Right forelimb (tissue), 1 donor: ENCODE measurements at regions not wholly inside any gene's neighbourhood (a gene's known extent, or its start where the extent isn't known, plus 50 kb on each side); places are given as distances from the start of the nearest gene placed in this dataset.

Experiments used
- DNase-seq: peaks from one replicate; pipeline ENCODE4 v3.0.0-alpha.2; 2018

DNA sequence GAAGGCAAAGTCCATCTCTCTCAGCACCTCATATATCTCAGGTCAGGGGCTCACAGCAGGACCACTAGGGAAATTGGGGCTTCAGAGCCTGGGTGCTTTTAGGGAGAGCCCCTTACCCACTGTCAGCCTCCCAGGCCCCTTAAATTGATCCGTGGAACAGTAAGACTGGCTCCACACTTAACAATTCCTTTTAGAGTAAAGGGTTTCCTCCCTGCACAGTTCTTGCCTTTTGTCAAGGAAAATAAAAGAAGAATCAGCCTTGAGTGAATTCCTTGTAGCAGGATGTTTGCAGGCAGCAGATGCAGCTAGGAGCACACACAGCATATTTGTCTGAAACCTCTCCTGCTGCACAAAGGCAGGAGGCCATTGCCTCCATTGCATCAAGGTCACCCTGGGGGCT lies 184.9 kb downstream of the SEC16B start:
- no peak for DNase-seq

DNA sequence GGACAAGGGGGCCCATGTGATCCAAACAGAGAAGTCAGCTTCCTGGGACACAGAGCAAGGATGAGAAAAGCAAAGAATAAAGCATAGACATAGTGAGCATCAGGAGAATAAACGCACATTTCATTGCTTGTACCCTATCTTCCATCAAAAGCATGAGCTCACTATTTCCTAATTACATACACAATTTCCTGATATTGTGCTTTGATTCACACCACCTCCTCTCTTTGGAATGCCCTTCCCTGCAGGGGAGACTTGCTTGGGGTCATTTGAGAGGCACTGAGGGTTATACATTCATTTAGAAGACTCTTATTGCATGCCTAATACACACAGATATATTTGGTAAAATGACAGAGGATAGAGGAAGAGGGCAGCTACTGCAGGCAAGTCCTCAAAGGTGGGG lies 185.4 kb downstream of the SEC16B start:
- DNase-seq, result no peak

DNA sequence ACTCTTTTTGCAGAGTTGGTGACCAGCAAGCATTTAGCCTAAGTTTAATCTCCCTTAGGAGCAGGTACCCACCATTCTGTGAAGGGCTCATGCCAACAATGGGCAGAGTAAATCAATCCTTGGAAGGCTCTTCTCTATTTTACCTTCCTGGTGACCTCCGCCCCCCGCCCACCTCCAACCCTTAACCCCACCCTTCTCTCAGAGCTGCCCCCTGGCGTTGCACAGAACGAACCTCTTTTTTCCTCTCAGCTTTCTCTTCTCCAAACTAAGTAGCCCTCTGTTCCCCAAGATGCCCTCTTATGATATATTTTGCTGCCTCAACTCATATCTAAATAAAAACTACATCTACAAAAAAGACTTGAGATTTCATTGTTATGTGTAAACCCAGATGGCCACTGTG lies 186.8 kb downstream of the SEC16B start:
- no peak for DNase-seq

DNA sequence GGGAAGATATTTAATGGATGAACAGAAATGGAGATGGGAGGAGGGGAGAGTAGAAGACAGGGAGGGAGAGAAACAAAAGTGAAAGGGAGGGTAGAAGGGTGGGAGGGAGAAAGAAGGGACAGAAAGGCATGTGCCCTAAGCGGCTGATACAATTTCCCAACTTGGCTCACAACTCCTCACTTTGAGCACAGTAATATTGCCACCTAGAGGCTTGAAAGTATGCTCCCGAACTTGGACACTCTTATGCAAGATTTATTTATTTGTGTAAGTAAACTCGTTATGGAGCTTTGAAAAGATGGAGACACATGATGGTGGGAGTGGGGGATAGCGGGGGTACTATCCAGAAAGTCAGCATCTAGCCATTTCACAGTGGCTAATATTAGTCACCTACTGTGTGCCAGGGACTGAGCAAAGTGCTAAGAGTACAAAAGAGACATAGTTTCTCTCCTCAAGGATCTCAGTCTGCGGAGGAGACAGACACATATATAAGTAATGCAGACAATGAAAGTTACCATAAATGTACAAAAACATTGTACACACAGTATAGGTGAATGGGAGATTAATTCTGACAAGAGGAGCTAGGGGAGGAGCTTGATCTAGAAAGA lies 189.7 kb downstream of the SEC16B start:
- DNase-seq, result no peak

DNA sequence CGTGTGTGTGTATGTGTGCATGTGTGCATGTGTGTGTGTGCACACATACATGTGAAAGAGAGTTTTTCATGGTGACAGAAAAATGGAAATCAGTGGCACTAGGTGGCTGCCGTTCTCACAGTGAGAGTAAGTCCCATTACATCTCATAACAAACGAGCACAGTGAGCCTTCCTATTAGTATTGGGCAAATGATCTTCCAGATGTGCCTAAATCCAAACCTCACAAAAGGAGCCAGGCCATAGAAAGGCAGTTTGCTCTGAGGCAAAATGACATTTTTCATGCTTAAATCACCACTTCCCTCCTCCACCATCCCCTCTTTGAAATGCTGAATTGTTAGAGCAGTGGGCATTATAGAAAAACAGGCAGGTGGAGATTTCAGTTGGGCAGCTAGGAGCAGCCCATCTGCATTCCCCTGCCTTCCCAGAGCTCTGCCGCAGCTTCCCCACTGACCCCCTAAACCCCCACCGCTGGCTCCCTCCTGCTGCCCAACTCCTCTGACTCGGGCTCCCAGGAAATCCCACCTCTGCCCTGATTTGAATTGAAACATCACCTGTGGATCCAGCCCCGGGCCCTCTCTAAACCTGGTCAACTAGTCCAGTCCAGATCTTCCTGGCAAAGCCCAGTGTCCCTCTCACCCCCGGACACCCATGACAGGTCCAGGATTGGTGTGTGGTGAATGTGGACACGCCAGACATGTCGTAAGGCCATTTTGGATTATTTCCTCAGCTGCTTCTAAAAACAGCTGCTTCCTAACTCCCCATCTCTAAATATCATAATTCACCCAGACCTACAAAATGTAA lies 190.5 kb downstream of the SEC16B start:
- DNase-seq, result no peak

DNA sequence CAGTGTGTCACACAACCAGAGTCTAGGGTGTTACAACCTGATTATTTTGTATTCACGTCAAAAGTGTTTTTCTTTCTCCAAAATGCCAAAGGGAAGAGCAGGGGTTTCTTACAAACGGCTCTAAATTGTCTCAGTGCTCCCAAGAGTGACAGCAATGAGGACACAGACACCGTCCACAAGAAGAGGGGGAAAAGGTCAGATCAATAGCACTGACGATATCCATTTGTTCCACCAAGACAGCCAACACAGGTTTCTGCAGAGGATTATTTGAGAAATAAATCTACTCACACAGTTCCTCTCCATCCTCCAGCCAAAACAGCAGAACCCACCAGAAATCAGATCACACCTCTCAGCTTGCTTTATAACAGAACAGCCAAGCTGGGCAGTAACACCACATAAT lies 193.9 kb downstream of the SEC16B start:
- no peak for DNase-seq

DNA sequence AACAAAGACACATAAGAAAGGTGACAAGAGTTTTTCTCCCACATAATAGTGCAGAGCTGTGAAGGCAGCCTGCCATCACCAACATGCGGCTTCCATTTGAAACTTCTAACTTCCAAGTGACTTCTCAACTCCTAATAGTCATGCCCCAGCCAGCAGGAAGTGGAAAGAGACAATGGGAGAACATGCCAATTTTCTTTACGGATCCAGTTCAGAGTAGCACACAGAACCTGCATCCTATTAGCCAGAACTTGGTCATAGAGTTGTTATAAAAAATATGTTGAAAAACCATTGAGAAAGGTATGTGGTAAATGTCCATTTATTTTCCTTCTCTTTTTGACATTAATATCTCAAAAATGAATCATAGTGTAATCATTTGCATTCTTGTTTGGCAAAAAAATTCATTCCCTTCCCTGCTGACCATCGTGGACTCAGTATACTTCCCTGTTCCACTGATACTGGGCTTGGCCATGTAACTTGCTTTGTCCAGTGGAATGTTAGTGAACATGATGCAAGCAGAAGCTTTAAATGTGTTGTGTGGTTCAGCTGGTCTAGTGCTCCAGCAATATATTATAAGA lies 197.4 kb downstream of the SEC16B start:
- no peak for DNase-seq

DNA sequence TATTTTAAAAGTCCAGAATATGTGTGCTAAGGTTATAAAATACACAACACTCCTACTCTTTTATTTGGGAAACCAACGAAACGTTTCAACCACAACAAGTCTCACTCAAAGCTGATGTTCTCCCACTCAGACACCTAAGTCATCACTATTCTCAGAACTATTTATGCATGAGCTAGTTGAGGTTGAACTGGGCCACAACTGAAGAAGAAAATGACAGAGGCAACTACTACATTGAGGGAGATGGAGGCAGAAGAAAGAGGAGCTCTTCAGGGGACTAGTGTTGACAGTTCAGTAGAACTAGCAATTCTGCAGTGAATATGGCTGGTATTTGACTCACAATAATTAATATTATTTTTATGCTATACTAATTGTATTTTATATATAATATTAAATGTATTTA lies 198.2 kb downstream of the SEC16B start:
- no peak for DNase-seq

DNA sequence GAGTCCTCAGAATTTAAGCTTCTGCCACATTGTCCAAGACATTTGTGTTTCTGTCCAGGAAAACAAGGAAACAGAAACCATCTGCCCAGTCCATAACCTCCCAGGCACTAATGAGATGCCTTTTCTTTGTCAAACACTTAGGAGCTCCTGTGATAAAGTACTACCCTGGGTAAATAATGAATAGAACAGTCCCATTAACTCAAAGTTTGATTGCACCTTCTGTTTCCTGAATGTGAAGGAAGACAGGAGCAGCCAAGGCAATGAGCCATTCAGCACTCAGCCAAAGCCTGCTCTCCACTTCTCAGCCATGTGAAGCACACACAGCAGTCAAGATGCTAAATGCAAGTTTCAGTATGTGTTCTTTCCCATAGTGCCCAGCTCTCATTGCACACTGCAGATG lies 199.8 kb downstream of the SEC16B start:
- no peak for DNase-seq

DNA sequence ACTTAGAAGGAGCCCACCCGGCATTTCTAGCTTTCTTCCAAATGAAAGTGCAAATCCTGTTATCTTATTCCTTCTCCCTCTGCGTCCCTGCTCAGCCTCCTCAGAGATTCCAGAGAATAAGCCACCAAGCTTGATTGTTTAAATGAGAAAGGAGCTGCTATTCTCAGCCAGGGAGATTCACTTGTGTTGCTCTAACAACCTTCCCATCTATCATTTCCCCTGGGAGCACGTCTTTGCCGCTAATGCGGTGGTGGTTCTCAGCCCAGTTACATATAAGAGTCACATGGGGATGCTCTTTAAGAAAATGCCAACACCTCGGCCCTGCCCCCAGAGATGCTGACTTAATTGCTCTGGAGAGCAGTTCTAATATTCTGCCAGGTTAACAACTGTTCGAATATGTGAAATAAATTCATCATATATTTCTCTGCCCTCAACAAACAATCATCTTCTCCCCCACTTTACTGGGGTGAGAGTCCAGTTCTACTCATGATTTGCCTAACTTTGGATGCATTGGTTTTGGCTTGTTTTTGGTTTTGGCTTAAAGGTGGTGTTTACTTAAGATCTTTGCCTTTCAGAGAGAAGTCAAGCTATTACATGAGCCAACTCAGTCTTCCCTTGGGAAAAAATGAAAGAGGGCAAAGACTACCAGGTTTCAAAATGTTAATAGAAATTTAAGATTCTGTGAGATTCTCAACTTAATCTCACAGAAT lies 213.9 kb downstream of the SEC16B start:
- DNase-seq, result no peak

DNA sequence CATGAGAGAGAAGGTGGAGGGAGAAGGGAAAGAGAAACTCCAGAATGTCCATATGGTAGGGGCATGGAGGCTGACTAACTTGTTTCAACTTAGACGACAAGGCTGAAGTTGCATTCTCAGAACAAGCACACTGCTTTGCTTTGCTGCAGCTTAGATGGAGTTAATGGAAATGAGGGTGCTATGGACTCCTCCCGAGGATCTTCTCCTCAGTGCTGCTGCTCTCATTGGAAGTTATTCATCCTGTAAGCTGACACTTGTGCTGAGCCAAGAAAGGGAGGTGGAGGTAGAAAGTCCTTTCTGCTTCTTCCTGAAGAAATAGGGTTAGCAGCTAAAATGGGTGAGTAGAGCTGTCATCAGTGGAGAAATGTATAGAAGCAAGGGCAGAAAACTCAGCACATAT lies 215.3 kb downstream of the SEC16B start:
- DNase-seq, result no peak

DNA sequence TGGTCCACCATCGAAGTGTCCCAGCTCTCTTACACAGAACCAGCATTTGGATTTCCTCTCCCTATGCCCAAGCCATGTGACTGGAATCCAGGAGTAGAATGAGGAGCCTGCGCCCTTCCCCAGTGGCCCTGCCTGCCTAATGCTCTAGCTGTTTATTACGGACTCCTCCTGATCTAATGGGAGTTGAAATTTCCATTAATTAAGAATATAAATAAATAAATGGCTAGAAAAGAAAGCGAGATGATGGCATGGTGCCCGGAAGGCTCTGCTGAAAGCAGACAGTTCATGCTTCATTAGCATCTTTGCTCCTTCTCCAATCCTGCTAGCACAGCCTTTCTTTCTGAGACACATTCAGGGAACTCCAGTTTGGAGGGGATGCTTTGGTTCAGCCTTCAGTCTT lies 216.2 kb downstream of the SEC16B start:
- DNase-seq, result no peak

DNA sequence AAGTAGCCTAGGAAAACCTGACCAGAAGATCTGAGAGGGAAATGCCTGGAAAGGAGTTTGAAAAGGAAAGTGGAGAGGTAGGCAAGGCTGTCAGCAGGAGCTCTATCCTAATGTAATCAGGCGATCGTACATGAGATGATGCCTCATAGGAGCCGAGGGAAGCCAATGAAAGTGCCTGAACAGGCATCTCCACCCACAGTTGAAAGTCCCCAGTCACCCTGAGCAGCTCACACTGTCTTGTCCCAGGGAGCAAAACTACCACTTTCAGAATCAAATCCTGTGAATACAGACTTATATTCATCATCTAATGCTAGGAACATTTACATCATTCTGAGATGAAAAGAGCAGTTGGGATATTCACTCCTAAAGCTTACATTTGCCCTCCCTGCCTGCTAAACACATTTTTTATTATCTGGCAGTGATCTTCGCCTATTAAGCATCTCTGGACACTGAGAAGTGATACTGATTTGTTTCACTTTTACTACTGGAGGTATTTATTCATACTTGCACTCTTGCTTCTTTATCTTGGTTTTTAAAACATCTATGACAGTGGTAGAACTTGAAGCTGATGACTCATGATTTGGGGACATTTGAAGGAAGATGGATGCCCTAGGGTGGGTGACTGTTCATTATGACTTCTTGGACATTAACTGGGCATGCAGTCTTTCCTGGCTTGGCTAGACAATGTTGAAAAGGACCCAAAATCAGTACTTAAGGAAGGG lies 221.6 kb downstream of the SEC16B start:
- DNase-seq, result no peak

DNA sequence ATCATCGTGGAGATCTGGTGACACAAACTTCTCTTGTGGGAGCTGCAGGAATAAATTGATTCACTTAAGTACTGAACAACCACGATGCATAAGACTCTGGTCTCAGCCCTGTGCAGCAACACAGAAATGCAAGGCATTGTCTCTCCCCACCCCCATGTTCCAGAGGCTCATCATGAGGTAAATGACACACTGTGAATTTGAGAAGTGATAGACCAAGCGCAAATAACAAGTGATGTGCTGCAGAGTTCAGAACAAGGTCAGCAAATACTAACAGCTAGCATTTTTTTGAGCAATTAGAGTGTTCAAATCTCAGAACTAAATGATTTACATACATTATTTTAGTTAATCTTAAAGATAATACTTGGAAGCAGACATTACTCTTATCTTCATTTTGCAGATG lies 223.7 kb downstream of the SEC16B start:
- no peak for DNase-seq

DNA sequence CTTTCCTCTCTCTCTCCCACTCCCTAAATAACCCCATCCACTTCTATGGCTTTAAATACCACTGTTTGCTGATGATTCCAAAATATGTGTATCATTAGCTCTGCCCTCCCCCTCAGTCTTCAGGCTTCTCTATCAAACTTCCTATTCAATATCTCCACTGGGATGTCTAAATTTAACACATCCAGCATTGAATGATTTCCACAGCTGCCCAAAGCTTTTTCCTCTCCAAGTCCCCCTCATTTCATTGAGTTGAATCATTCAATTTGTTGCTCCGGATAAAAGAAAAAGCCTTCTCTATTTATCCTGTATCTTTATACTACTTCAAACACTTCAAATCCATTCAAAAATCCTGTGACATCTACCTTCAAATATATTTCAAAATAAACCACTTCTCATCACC lies 225.0 kb downstream of the SEC16B start:
- no peak for DNase-seq

DNA sequence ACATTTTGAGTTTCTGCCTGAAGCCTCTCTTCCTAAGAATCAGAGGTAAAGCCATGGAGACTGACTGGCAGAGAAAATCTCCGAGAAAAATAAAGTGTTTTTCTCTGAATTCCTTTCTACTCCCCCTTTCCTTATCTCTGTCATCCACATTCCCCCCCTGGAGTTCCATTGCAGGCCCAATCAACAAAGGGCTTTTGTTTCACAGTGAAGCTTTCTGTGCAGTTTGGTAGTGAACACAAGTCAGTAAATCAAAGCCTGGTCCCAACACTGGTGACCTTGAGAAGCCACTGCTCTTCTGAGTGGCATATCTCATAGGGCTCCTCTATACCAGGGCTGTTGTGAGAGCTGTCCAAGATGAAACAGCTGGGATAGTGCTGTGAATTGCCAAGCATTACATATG lies 228.4 kb downstream of the SEC16B start:
- no peak for DNase-seq

DNA sequence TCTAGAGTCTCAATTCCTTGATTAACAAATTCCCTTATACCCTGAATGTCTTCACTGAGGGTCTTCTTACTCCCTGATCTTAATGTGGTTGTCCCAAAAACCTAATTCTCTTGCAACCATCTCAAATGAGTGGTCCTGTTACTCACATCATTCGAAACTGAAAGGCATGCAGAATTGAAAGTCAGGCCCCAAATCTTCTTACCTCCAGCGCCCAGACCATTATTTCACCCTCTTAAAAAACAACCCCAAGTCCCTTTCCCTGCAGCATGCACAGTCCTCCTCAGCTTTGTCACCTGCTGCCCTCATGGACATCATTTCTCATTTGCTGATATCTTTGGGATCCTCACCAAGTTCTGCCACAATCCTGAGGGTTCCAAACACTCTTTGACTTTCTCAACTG lies 230.1 kb downstream of the SEC16B start:
- DNase-seq, result no peak

DNA sequence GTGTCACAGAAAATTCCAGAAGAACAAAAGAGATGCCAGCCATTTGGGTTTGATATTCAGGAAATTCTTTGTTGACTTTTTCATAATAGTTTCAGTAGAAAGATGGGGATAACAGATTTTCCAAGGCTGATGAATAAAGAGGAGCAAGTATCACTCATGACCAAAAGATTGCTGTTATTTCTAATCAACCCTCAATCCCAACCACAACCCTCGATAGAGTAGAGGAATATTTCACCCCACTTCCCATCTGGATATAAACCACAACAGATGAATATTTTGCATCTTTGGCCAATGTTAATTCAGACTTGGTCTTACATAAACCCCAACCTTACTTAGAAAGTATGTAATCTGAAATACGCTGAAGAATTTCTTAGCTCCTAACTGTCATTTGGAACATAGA lies 232.4 kb downstream of the SEC16B start:
- no peak for DNase-seq

DNA sequence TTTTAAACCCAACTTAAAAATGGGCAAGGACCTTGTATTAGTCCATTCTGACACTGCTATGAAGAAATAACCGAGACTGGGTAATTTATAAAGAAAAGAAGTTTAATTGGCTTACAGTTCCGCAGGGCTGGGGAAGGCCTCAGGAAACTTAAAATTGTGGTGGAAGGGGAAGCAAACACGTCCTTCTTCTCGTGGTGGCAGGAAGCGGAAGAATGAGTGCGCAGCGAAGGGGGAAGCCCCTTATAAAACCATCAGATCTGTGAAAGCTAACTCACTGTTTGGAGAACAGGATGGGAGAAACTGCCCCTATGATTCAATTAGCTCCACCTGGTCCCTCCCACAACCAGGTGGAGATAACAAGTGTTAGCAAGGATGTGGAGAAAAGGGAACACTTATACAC lies 237.7 kb downstream of the SEC16B start:
- no peak for DNase-seq

DNA sequence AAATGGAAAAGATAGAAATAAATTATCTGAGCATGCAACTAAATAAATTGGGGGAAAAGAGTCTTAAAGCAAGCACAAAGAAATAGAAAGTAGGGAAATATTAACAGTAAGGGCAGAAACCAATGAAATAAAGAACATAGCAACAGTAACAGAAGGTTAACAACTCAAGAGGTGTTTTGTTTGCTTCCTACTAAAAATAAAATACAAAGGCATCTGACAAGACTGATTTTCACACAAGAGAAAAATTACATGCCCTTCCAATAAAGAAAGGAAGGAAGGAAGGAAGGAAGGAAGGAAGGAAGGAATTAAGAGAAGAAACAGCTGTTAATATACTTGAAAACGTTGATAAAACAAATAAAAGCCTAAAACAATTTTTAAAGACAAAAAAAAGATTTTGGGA lies 240.2 kb downstream of the SEC16B start:
- no peak for DNase-seq

DNA sequence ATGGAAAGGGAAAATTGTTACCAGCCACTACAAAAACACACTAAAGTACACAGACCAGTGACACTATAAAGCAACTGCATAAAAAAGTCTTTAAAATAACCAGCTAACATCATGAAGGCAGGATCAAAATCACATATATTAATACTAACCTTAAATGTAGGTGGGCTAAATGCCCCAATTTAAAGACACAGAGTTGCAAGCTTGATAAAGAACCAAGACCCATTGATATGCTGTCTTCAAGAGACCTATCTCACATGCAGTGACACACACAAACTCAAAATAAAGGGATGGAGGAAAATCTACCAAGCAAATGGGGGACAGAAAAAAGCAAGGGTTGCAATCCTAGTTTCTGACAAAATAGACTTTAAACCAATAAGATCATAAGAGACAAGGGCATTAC lies 246.3 kb downstream of the SEC16B start:
- DNase-seq, result no peak

DNA sequence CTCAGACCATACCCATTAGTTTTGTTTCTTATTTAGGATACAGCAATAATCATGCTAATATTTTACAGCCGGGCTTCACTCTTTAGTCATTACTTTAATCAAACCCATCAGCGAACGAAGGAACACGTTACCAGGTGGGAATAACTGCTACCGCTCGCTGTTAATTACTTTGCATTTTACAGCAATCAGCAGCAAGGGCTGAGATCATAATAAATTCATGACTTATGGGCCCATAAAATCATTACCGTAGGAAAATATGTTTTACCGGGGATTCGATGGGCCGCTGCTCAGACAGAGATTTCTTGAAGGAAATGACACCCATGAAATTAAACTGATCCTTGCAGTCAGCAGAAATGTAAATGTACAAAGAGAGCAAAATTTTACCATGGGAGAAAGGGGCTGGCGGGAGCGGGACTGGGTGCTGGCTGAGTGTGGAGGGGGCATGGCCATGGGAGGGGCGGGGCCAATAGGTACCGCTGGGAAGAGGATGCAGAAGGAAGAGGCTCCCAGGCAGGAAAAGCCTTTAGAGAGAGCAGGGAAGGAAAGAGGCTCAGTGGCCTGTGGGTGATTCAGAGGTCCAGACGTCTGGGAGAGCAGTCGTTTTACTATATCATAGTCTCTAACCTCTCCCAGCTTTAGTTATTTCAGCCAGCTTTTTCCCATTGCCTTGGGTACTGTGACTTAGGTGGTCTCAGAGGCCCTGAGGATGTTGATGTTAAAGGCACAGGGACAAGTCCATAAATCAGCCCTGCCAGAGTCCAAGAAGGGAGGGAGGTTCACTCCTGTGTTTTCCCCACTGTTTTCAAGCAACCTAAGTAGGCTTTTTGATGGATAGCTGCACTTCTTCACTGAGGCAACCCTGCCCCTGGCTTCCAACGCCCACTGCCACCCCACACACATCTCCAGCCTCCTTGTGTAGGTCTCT lies 258.9 kb downstream of the SEC16B start:
- no peak for DNase-seq
